DMS 273 treated with DMSO at 0.1 percent for 48 hours (cell line): ENCODE measurements at regions not wholly inside any gene's neighbourhood (a gene's known extent, or its start where the extent isn't known, plus 50 kb on each side); places are given as distances from the start of the nearest gene placed in this dataset.

Experiments
- DNase-seq: peaks from one replicate; lab custom pipeline; 2025; lab: John Stamatoyannopoulos, UW

GRCh38 chr18:78150590-78150989 is 829.0 kb upstream of the SALL3 start:
- DNase-seq = no peak

DNA sequence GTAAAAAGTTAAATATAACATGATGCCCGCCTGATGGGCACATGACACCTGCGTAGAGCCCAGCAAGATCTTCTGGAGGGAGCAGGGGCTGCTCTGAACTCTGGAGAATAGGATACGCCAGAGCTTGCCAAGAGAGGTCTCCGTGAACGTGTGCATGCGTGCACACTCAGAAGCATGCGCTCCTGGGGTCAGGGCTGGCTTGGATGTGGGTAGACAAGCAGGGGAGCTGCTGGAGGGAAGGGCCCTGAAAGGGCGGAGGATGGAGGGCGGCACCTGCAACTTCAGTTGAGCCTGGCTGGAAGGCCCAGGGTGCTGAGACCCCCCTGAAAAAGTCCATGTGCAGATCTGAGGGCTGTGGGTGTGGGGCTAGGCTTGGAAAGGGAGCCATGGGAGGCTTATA is 828.4 kb upstream of the SALL3 start:
- no peak for DNase-seq

DNA sequence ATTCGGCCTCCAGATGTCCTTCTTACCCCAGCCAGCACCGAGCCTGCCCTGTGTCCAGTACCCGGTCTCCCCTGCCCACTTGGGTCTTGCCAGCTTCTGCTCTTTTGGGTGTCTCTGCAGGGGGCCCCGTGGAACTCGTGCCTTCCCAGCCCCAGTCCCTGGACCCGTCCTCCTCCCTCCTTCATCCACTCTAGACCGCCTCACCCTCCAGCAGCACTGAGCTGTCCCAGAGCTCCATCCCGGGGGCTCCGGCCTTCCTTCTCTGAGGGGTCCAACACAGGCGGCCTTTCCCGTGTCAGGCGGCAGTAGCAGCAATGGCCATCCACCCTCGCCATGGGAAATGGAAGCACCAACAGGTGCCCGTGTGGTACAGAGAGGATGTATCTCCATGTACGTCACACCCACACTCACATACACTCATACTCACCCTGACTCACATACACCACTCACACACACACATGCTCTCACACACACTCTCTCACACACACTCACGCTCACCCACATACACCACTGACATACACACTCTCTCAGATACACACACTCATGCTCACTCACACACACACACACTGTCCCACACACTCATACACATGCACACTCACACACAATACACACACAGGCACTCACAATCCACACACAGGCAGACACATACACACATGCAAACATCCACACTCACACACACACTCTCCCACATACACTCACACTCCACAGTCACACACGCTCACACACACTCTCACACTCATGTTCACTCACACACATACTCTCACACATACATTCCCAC is 827.5 kb upstream of the SALL3 start:
- DNase-seq = no peak

DNA sequence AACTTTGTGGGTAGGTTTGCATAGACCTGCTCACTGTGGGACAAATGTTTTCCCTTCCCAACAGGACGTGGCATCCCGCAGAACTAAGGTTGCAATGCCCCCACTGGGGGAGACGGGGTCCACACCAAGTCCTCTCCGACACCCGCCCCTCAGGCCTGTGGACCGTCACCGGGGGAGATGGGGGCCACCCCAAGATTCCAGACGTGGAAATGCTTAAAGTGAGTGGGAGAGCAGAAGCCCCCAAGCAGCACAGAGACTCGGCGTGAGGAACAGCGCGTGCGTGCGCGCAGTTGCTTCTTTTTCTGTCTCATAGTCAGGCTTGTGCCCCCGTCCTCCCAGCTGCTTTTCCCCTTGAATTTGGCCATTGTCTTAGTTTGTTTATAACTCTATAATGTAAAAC is 826.3 kb upstream of the SALL3 start:
- no peak for DNase-seq

GRCh38 chr18:78154444-78154843 is 825.2 kb upstream of the SALL3 start:
- DNase-seq = no peak

- no peak for DNase-seq
These were observed 824.8 kb upstream of the SALL3 start for GRCh38 chr18:78154853-78155252.

DNA sequence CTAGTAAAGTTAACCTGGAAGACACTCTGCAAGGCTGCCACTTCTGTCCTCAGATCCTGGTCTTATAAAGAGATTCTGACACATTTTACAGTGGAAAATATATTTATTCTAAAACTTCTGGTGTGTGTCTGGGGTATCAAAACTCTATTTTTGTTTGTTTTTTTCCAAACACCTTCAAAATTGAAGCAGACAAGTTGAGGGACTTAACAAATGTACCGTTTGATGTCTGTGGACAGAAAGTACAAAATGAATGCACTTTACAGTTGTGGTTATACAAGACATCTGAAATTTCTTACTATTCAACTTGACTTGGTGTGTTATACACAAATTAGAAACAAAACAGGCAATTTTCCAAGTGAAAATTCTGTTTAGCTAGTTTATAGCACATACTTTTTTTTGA is 823.2 kb upstream of the SALL3 start:
- DNase-seq = no peak

GRCh38 chr18:78158943-78159342 is 820.7 kb upstream of the SALL3 start:
- DNase-seq = no peak

DNA sequence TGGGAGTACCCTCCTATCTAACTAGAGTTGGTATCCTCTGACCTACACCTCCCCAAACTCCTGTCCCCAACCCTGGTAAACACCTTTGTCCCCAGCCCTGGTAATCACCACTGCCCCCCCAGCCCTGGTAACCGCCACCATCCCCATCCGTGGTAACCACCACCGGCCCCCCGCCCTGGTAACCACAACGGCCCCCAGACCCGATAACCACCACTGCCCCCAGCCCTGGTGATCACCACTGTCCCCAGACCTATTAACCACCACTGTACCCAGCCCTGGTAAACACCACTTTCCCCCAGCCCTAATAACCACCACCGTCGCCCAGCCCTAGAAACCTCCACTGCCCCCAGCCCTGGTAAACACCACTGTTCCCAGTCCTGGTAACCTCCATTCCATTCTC is 820.2 kb upstream of the SALL3 start:
- no peak for DNase-seq

GRCh38 chr18:78160961-78161656 is 818.5 kb upstream of the SALL3 start:
- DNase-seq = no peak

GRCh38 chr18:78165525-78165924 is 814.1 kb upstream of the SALL3 start:
- no peak for DNase-seq

- no peak for DNase-seq
These were observed 811.1 kb upstream of the SALL3 start for GRCh38 chr18:78168526-78168925.

- DNase-seq = no peak
These were observed 810.3 kb upstream of the SALL3 start for GRCh38 chr18:78169174-78169864.

DNA sequence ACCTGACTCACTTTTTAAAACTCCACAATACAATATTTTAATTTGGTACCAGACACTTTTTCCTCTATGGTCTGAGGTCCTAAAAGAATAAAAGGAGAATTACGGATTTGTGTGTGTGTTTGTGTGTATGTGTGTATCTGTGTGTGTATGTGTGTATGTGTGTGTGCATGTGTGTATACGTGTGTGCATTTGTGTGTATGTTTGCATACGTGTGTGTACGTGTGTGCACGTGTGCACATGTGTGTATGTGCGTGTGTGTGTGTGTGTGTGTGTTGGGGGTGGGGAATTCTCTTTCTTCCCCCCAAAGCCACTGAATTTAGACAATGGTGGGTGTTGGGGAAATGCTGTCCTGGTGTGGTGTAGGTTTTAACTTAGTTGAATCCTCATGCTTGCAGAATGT is 807.7 kb upstream of the SALL3 start:
- DNase-seq = no peak

DNA sequence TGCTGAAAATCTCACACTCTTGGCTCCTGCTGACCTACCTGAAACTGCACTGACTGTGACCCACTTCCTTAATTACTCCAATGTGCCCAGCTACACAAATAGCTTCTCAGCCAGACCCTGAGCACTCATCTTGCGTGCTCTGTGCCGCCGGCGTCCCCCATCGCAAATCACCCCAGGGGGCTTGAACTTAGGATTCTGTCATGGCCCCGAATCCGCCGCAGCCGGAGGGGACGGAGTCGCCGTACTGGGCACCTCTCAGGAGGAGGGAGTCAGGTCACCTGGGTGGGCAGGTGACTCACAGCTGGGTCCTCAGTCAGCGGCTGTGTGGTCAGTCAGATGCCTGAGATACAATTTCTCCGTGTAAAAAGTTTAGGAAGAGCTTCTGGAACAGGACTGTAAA is 804.9 kb upstream of the SALL3 start:
- no peak for DNase-seq

DNA sequence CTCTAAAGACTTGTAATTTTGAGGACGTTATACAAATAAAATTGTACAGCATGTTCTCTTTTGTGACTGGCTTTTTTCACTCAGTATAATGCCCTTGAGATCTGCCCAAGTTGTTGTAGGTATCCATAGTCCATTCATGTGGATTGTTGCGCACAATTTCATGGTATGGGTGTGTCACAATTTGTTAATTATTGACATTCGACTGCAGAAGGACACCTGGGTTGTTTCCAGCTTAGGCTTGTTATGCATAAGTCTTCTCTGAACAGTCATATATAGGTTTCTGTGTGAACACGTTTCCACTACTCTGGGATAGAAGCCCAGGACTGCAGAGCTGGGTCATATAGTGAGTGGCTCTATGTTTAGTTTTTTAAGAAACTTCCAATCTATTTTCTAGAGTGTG is 800.8 kb upstream of the SALL3 start:
- no peak for DNase-seq

GRCh38 chr18:78180741-78181140 is 798.9 kb upstream of the SALL3 start:
- DNase-seq = no peak

GRCh38 chr18:78183815-78184214 is 795.8 kb upstream of the SALL3 start:
- DNase-seq = no peak

DNA sequence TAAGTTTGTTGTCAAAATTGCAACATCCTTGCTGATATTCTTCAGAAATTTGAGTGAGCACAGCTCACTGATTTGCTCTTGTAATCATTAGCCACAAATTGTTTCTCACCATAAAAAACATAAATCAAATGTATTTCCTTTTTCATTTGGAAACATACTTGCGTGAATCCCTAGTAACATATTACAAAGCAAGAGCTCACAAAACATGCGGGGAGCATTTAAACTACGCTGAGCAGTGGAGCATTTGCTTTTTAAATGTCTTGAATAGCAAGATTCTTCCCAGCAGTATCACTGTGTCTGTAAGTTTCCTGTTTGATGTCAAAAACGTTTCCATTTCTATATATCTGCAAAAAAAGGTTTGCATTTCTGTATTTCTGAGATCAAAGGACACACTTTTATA is 788.3 kb upstream of the SALL3 start:
- DNase-seq = no peak

DNA sequence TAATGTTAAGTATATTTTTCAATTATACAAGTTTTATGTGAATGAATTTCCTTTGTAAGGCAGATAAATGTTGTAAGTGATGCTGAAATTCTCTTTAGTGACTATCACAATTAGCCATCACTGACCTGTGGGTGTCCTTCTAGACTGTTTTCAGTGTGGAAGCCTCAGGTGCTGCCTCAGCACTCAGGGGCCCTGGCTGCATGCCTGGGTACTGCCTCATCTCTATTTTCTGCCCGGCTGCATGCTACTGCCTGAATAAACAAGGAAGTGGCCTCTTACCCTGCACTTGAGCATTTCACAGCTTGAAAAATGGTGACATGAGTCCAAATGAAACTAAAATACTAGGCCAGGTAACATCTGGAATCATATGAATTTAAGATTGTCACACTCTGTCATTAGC is 787.6 kb upstream of the SALL3 start:
- no peak for DNase-seq

- no peak for DNase-seq
These were observed 783.3 kb upstream of the SALL3 start for GRCh38 chr18:78196280-78196679.

GRCh38 chr18:78199002-78199401 is 780.6 kb upstream of the SALL3 start:
- DNase-seq = no peak

- no peak for DNase-seq
These were observed 780.0 kb upstream of the SALL3 start for GRCh38 chr18:78199611-78200010.
